Gastroesophageal sphincter (tissue), 4 donors: ENCODE measurements at regions not wholly inside any gene's neighbourhood (a gene's known extent, or its start where the extent isn't known, plus 50 kb on each side); places are given as distances from the start of the nearest gene placed in this dataset.
A peak's percentile ranks its signal among the peaks of the same experiment; 100 is the strongest.
"Not testable (repeated sequence)": the region's sequence is repeated elsewhere in the genome, so short reads cannot be mapped to it uniquely, and the experiment has no call there.

ENCODE experiments used
- ATAC-seq: fragments of 150-250 bp; one replicate; pipeline ENCODE4 v1.9.1; 2016; ENCODE audit warnings: mild to moderate bottlenecking, moderate library complexity
- H3K27ac ChIP-seq, 4 donors: fragments of 200-600 bp; sonication (generic) in 3 of 4; 1 replicate in 3 of 4; 2 replicates in 1 of 4; pipeline ENCODE4 v1.5.1; 2016 to 2019
- H3K27me3 ChIP-seq: fragments of 200-600 bp; sonication (generic); one replicate; pipeline ENCODE4 v1.5.1; 2019
- H3K36me3 ChIP-seq, 2 donors: fragments of 200-600 bp; sonication (generic); one replicate each; pipeline ENCODE4 v1.5.1; 2019; ENCODE audit warnings: control low read depth in 1 of 2
- H3K4me1 ChIP-seq, 3 donors: fragments of 200-600 bp; sonication (generic); 1 replicate in 2 of 3; 2 replicates in 1 of 3; pipeline ENCODE4 v1.5.1; 2016 to 2019; ENCODE audit warnings: control low read depth in 2 of 3
- H3K4me3 ChIP-seq, 2 donors: fragments of 200-600 bp; sonication (generic); one replicate each; pipeline ENCODE4 v1.5.1; 2019; ENCODE audit warnings: mild to moderate bottlenecking in 1 of 2, moderate library complexity in 1 of 2
- H3K9me3 ChIP-seq, 3 donors: fragments of 200-600 bp; sonication (generic); one replicate each; pipeline ENCODE4 v1.5.1; 2017 to 2019; ENCODE audit warnings: control low read depth in 2 of 3
- CTCF ChIP-seq, 4 experiments: fragments of 200-600 bp in 2 of 4; fragments of 450-650 bp in 2 of 4; sonication (generic) in 1 of 4; IDR thresholded peaks; one replicate each; pipeline ENCODE4 v1.5.1; 2017 to 2019; ENCODE audit warnings: antibody characterized with exemption in 4 of 4, mild to moderate bottlenecking in 2 of 4, moderate library complexity in 2 of 4
- EP300 ChIP-seq: sonication (generic); formaldehyde crosslinking; IDR thresholded peaks from one replicate; pipeline ENCODE4 v1.6.1; 2017; ENCODE audit warnings: antibody characterized with exemption, mild to moderate bottlenecking
- POLR2A ChIP-seq, 2 donors: fragments of 450-650 bp; IDR thresholded peaks; one replicate each; pipeline ENCODE4 v1.6.1; 2017; ENCODE audit warnings: antibody characterized with exemption in 2 of 2, mild to moderate bottlenecking in 2 of 2, moderate library complexity in 1 of 2
- POLR2AphosphoS5 ChIP-seq: sonication (generic); formaldehyde crosslinking; IDR thresholded peaks from one replicate; pipeline ENCODE4 v1.6.1; 2017; ENCODE audit warnings: antibody characterized with exemption
- WGBS, 2 donors: methylation state at CpG; one replicate each; pipeline ENCODE4 v1.1.5; 2018; ENCODE audit warnings: low coverage in 1 of 2; 5-methylcytosine and 5-hydroxymethylcytosine counted together

- WGBS, 2 donors: 96% methylated on average over 2 of the region's 2 CpGs; no CpG with 5 or more reads in 1 of the 2 donors
- H3K36me3 ChIP-seq, ATAC-seq, H3K4me3 ChIP-seq, H3K4me1 ChIP-seq, H3K27ac ChIP-seq, H3K27me3 ChIP-seq, H3K9me3 ChIP-seq: not testable (repeated sequence)
Observed at GRCh38 chr20:25879096-25879495, 182.4 kb upstream of the ZNF337 start.

- 37% methylated on average over 2 of the region's 17 CpGs; no CpG with 5 or more reads in 1 of the 2 donors for WGBS, 2 donors
Observed at GRCh38 chr20:25868650-25868979, 172.0 kb upstream of the ZNF337 start.

DNA sequence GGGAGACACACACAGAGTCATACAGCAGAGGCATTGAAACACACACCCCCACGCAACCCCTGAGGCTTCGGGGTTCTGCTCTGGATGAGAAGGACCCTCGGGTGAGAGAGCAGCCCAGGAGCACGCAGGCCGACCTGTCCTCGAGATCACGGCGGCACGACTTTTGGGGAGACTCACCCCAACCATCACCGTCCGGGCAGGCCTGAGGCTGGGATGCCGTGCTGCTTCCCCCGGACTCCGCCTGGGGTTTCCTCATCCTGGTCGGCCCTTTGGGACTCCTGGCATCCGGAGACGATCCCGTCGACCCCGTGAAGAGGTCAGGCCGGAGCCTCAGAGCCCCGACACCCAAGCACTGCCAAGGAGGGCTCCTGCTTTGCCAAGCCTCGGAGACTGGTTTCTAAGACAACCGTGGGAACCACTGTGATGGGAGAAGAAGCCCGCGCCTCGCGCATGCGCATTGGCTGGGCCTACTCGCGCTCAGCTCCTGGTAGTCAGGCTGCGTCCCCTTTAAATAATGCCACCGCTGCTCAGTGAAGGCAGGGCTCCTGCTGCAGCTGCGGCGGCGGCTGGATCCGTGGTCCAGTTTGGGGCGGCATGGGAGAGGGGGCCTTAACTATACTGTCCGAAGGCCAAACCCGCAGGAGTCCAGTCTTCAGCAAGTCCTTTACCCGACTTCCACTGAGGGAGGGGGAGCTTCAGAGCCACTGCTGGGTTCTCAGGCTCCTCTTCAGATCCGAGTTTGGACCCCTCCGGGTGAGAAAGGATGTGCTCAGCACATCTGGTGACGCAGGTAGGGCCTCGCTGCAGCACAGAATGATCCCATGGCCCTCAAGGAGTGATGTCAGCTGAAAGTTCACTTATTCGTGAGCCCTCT lies 171.4 kb upstream of the ZNF337 start:
- no peaks in the 10 kb centered on the region for H3K27me3 ChIP-seq
- peak overlapping the region; percentile 23 to 55 for H3K4me3 ChIP-seq
- H3K27ac ChIP-seq: peak overlapping the region in 1 of 4 donors; percentile 41
- peaks cover 0 to 42% (median 12%) of the 10 kb centered on the region in 3 donors for H3K4me1 ChIP-seq
- WGBS, 2 donors: 0 to 49% methylated on average over 2 to 7 of the region's 46 CpGs
- H3K36me3 ChIP-seq: no peaks in the 10 kb centered on the region
- peak; percentile 88 for ATAC-seq
- TF ChIP-seq POLR2AphosphoS5 (no peak), POLR2A (IDR thresholded peaks at IDR 0.05) (no peak), CTCF (IDR thresholded peaks at IDR 0.05) (no peak), EP300 (no peak)
- no peaks in the 10 kb centered on the region for H3K9me3 ChIP-seq

More at GRCh38 chr20:25868650-25868979, 172.0 kb upstream of the ZNF337 start:
- not testable (repeated sequence) for H3K36me3 ChIP-seq, ATAC-seq, H3K9me3 ChIP-seq, H3K27me3 ChIP-seq
- peaks cover 0 to 36% (median 9%) of the 10 kb centered on the region in 3 donors for H3K4me1 ChIP-seq
- H3K4me3 ChIP-seq: peak overlapping the region; percentile 23 to 55
- H3K27ac ChIP-seq: peak overlapping the region in 1 of 4 donors; percentile 41

GRCh38 chr20:25867015-25867775 lies 170.5 kb upstream of the ZNF337 start:
- WGBS, 2 donors: 94% methylated on average over 17 of the region's 35 CpGs; no CpG with 5 or more reads in 1 of the 2 donors
- peaks cover 0 to 50% (median 20%) of the 10 kb centered on the region in 3 donors for H3K4me1 ChIP-seq

GRCh38 chr20:25865715-25866656 lies 169.3 kb upstream of the ZNF337 start:
- Histone ChIP-seq H3K27ac (peak overlapping the region in 2 of 4 donors; percentile 37 to 52), H3K27me3 (no peaks in the 10 kb centered on the region), H3K36me3 (no peaks in the 10 kb centered on the region), H3K4me1 (peaks cover 0 to 62% (median 28%) of the 10 kb centered on the region in 3 donors), H3K9me3 (no peaks in the 10 kb centered on the region), H3K4me3 (peak overlapping the region; percentile 11 to 47)
- 59 to 73% methylated on average over 9 to 12 of the region's 43 CpGs for WGBS, 2 donors
- ATAC-seq: peak; percentile 52
- peak in 1 of 4 experiments; percentile 12 for TF ChIP-seq CTCF (IDR thresholded peaks at IDR 0.05)
- TF ChIP-seq POLR2AphosphoS5: no peak

More at GRCh38 chr20:25867015-25867775, 170.5 kb upstream of the ZNF337 start:
- H3K27ac ChIP-seq, H3K27me3 ChIP-seq, H3K36me3 ChIP-seq, ATAC-seq, H3K9me3 ChIP-seq, H3K4me3 ChIP-seq: not testable (repeated sequence)

- ATAC-seq, H3K9me3 ChIP-seq, H3K27me3 ChIP-seq, H3K36me3 ChIP-seq: not testable (repeated sequence)
- peak overlapping the region in 2 of 4 donors; percentile 37 to 52 for H3K27ac ChIP-seq
- H3K4me1 ChIP-seq: peaks cover 0 to 70% (median 29%) of the 10 kb centered on the region in 3 donors
- 40 to 77% methylated on average over 1 to 5 of the region's 30 CpGs for WGBS, 2 donors
- peak overlapping the region; percentile 11 to 47 for H3K4me3 ChIP-seq
Observed at GRCh38 chr20:25864963-25865714, 168.5 kb upstream of the ZNF337 start.
